ENCODE measurements at regions not wholly inside any gene's neighbourhood (a gene's known extent, or its start where the extent isn't known, plus 50 kb on each side); places are given as distances from the start of the nearest gene placed in this dataset.

- DNase-seq, result no peak
Measured at GRCh38 chr2:122927197-122927596, 1097.9 kb upstream of the CNTNAP5 start.

- no peak for DNase-seq
Measured at GRCh38 chr2:122927710-122928557, 1097.2 kb upstream of the CNTNAP5 start.

- DNase-seq, result no peak
Measured at GRCh38 chr2:122929347-122929746, 1095.7 kb upstream of the CNTNAP5 start.

- DNase-seq, result no peak
Measured at GRCh38 chr2:122935506-122935905, 1089.6 kb upstream of the CNTNAP5 start.

GRCh38 chr2:122939796-122940195 lies 1085.3 kb upstream of the CNTNAP5 start:
- DNase-seq, result no peak

- DNase-seq, result no peak
Measured at GRCh38 chr2:122949523-122949922, 1075.6 kb upstream of the CNTNAP5 start.

GRCh38 chr2:122955776-122956175 lies 1069.3 kb upstream of the CNTNAP5 start:
- DNase-seq, result no peak

GRCh38 chr2:122960759-122961641 lies 1064.1 kb upstream of the CNTNAP5 start:
- DNase-seq, result no peak

GRCh38 chr2:122966461-122966860 lies 1058.6 kb upstream of the CNTNAP5 start:
- no peak for DNase-seq

GRCh38 chr2:122977580-122977979 lies 1047.5 kb upstream of the CNTNAP5 start:
- no peak for DNase-seq

- DNase-seq, result no peak
Measured at GRCh38 chr2:122980671-122981070, 1044.4 kb upstream of the CNTNAP5 start.

- DNase-seq, result no peak
Measured at GRCh38 chr2:122982936-122983335, 1042.2 kb upstream of the CNTNAP5 start.

- DNase-seq, result no peak
Measured at GRCh38 chr2:122988395-122989221, 1036.5 kb upstream of the CNTNAP5 start.

- no peak for DNase-seq
Measured at GRCh38 chr2:122993592-122993991, 1031.5 kb upstream of the CNTNAP5 start.

GRCh38 chr2:122999258-122999657 lies 1025.8 kb upstream of the CNTNAP5 start:
- DNase-seq, result no peak

GRCh38 chr2:122999821-123000220 lies 1025.3 kb upstream of the CNTNAP5 start:
- DNase-seq, result no peak

- DNase-seq, result no peak
Measured at GRCh38 chr2:123002660-123003248, 1022.3 kb upstream of the CNTNAP5 start.

GRCh38 chr2:123015186-123015585 lies 1009.9 kb upstream of the CNTNAP5 start:
- DNase-seq, result no peak

GRCh38 chr2:123035541-123035940 lies 989.5 kb upstream of the CNTNAP5 start:
- DNase-seq, result no peak

GRCh38 chr2:123036300-123036699 lies 988.8 kb upstream of the CNTNAP5 start:
- no peak for DNase-seq

GRCh38 chr2:123040506-123040905 lies 984.6 kb upstream of the CNTNAP5 start:
- no peak for DNase-seq

- no peak for DNase-seq
Measured at GRCh38 chr2:123043458-123043857, 981.6 kb upstream of the CNTNAP5 start.

All from T-helper 1 cell (primary cell).